Nephron progenitor cell (in vitro differentiated cells): ENCODE measurements at regions not wholly inside any gene's neighbourhood (a gene's known extent, or its start where the extent isn't known, plus 50 kb on each side); places are given as distances from the start of the nearest gene placed in this dataset.

Experiments used
- DNase-seq: peaks from one replicate; pipeline ENCODE4 v3.0.0; 2021
- H3K27ac Mint-ChIP-seq: 2 replicates; pipeline ENCODE4 v1.8.0; 2021; ENCODE audit warnings: mild to moderate bottlenecking, moderate library complexity, mixed read lengths
- H3K27me3 Mint-ChIP-seq: 2 replicates; pipeline ENCODE4 v1.8.0; 2021; ENCODE audit warnings: mild to moderate bottlenecking, low read depth, mixed read lengths; ENCODE audit not compliant: poor library complexity
- H3K36me3 Mint-ChIP-seq: 2 replicates; pipeline ENCODE4 v1.8.0; 2021; ENCODE audit warnings: low read depth, mixed read lengths
- H3K4me1 Mint-ChIP-seq: 2 replicates; pipeline ENCODE4 v1.8.0; 2021; ENCODE audit warnings: mixed read lengths
- H3K4me3 Mint-ChIP-seq: 2 replicates; pipeline ENCODE4 v1.8.0; 2021; ENCODE audit warnings: mild to moderate bottlenecking, moderate library complexity, mixed read lengths
- H3K9me3 Mint-ChIP-seq: 2 replicates; pipeline ENCODE4 v1.8.0; 2021; ENCODE audit warnings: mild to moderate bottlenecking, moderate library complexity, mixed read lengths
- TF ChIP-seq, protein P1 (sequence below): fragments of 200-600 bp; sonication (generic); IDR thresholded peaks from 2 replicates; pipeline ENCODE4 v1.5.0; 2021; ENCODE audit warnings: antibody characterized with exemption

DNA sequence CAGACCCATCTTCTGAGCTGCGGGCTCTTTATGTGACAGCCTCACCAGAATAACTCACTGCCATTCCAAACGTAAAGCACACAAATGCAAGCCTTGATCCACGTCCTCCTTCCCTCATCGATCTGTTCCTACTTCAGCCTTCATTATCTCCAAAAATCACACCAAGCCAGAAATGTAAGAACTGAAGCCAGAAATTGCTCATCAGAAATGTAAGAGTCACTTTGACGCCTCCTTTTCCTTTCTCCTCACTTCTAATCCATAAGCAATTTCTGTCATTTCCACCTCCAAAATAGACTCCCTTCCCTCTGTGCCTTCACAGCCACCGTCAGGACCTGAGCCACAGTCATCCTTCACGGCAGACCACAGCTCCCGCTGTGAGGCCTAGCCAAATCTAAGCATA lies 387.3 kb upstream of the B3GAT1 start:
- no peak for DNase-seq
- no peaks in the 10 kb centered on the region for H3K36me3 Mint-ChIP-seq
- H3K4me3 Mint-ChIP-seq = no peak overlapping the region
- H3K27me3 Mint-ChIP-seq = peaks cover 31% of the 10 kb centered on the region
- H3K27ac Mint-ChIP-seq = no peak overlapping the region
- H3K9me3 Mint-ChIP-seq = no peaks in the 10 kb centered on the region
- peaks cover 34% of the 10 kb centered on the region for H3K4me1 Mint-ChIP-seq
- TF ChIP-seq, protein P1, sequence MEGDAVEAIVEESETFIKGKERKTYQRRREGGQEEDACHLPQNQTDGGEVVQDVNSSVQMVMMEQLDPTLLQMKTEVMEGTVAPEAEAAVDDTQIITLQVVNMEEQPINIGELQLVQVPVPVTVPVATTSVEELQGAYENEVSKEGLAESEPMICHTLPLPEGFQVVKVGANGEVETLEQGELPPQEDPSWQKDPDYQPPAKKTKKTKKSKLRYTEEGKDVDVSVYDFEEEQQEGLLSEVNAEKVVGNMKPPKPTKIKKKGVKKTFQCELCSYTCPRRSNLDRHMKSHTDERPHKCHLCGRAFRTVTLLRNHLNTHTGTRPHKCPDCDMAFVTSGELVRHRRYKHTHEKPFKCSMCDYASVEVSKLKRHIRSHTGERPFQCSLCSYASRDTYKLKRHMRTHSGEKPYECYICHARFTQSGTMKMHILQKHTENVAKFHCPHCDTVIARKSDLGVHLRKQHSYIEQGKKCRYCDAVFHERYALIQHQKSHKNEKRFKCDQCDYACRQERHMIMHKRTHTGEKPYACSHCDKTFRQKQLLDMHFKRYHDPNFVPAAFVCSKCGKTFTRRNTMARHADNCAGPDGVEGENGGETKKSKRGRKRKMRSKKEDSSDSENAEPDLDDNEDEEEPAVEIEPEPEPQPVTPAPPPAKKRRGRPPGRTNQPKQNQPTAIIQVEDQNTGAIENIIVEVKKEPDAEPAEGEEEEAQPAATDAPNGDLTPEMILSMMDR = no peak

DNA sequence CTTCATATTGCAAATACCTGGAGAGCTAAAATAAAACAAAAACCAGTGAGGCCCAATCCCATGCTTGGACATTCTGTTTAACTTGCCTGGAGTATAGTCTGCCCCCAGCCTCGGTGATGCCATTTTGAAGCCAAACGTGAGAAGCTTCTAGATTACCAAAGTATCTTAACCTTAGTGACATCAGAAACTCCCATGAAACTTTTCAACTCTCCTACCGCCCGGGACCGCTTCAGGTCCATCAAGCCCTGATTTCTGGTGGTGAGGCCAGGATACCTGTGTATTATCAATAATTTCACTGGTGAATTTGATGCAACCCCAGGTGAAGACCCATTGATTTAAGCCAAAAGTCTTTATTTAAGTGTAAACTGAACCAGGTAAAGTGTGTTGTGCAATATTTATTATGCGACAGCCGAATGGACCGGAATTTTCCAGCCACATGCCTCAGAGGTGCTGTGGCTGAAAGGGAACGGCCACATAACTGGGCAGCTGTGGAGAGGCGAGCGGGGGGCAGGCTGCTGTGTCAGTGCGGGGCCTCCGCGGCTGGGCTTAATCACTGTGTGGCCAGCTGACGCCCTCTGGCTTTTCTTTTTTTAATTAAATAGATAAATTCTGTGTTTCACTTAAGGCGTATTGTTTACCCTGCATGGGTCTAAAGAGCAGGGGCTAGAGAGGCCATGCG lies 385.5 kb upstream of the B3GAT1 start:
- TF ChIP-seq, protein P1 = no peak
- H3K27ac Mint-ChIP-seq = no peak overlapping the region
- peaks cover 36% of the 10 kb centered on the region for H3K27me3 Mint-ChIP-seq
- H3K36me3 Mint-ChIP-seq = no peaks in the 10 kb centered on the region
- no peak overlapping the region for H3K4me3 Mint-ChIP-seq
- peaks cover 31% of the 10 kb centered on the region for H3K4me1 Mint-ChIP-seq
- no peaks in the 10 kb centered on the region for H3K9me3 Mint-ChIP-seq
- DNase-seq = no peak

DNA sequence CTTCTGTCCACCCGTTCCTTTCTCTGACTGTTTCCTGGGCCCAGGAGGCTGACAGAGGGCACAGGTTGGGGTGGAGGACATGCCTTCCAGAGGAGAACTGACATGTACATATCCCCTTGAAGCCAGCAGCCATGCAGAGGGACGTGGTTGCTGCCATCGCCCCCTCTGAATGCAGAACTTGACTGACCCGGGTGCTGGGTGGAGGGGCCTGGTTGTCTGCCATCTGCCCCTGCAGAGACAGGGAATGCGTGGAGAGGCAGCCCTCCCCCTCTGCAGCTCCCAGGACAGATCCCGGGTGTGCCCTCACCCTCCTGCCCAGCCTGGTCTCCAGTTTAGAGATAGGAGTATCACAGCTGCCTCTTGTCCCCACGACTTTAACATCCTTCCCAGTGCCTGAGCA lies 383.0 kb upstream of the B3GAT1 start:
- Mint-ChIP-seq H3K4me1 (peaks cover 10% of the 10 kb centered on the region), H3K27me3 (peaks cover 32% of the 10 kb centered on the region), H3K4me3 (no peak overlapping the region), H3K36me3 (no peaks in the 10 kb centered on the region), H3K27ac (no peak overlapping the region), H3K9me3 (no peaks in the 10 kb centered on the region)
- DNase-seq = no peak
- TF ChIP-seq, protein P1 = no peak

GRCh38 chr11:134794192-134794591 lies 382.1 kb upstream of the B3GAT1 start:
- peaks cover 5% of the 10 kb centered on the region for H3K4me1 Mint-ChIP-seq
- no peak overlapping the region for H3K27ac Mint-ChIP-seq
- H3K36me3 Mint-ChIP-seq = no peaks in the 10 kb centered on the region
- no peak for DNase-seq
- H3K9me3 Mint-ChIP-seq = no peaks in the 10 kb centered on the region
- H3K4me3 Mint-ChIP-seq = no peak overlapping the region
- H3K27me3 Mint-ChIP-seq = peaks cover 34% of the 10 kb centered on the region
- TF ChIP-seq, protein P1 = no peak

DNA sequence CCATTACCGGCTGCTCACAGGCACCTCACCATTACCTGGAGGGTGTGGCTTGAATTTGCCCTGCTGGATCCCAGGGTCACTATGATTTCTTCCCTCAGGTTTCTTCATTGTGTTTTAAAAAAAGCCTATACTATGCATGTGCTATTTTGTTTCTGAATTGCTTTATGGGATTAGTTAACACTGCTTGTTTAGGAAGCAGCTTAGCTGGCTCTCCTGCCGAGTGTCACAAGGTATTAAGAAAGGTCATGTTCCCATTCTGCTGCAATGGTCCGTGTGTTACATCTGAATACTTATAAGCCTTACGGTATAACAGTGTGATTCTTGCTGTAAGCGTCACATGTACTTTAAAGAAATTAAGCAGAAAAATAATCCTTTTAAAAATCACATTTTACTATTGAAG lies 380.6 kb upstream of the B3GAT1 start:
- no peak for DNase-seq
- Mint-ChIP-seq H3K9me3 (no peaks in the 10 kb centered on the region), H3K4me1 (peaks cover 5% of the 10 kb centered on the region), H3K27me3 (peaks cover 49% of the 10 kb centered on the region), H3K27ac (no peak overlapping the region), H3K4me3 (no peak overlapping the region), H3K36me3 (no peaks in the 10 kb centered on the region)
- TF ChIP-seq, protein P1 = no peak

DNA sequence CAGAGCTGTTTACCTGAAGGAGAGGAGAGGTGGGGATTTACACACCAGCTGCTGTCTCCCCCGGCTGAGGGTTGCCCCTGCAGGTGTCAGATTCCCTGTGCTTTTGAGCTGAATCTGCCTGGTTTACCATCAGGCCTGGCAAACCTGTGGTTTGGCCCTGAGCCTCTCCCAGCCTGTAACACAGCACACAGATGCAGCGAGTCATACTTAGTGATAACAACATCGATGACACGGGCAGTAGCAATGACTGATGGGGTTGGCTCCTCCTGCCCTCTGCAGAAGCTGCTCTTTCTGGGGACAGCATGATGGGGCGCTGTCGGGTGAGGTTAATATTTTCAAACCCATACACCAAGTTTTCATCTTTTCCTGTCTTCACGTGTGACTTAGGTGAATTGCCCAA lies 380.0 kb upstream of the B3GAT1 start:
- Mint-ChIP-seq H3K4me1 (peaks cover 5% of the 10 kb centered on the region), H3K36me3 (no peaks in the 10 kb centered on the region), H3K27ac (no peak overlapping the region), H3K27me3 (peaks cover 55% of the 10 kb centered on the region), H3K4me3 (no peak overlapping the region), H3K9me3 (no peaks in the 10 kb centered on the region)
- no peak for DNase-seq
- TF ChIP-seq, protein P1 = no peak
